ENCODE measurements at regions not wholly inside any gene's neighbourhood (a gene's known extent, or its start where the extent isn't known, plus 50 kb on each side); places are given as distances from the start of the nearest gene placed in this dataset.

- no peak for DNase-seq
Observed at GRCh38 chr12:30399859-30400258, 295.8 kb downstream of the IPO8 start.

GRCh38 chr12:30396576-30396975, 299.1 kb downstream of the IPO8 start:
- H3K36me3 ChIP-seq = no peaks in the 10 kb centered on the region
- no peak overlapping the region for H3K4me3 ChIP-seq
- H3K4me1 ChIP-seq = no peaks in the 10 kb centered on the region
- no peaks in the 10 kb centered on the region for H3K27me3 ChIP-seq
- no peaks in the 10 kb centered on the region for H3K9me3 ChIP-seq
- TF ChIP-seq CTCF (IDR thresholded peaks at IDR 0.05) = no peak
- no peak for TF ChIP-seq POLR2A (IDR thresholded peaks at IDR 0.05)
- no peak overlapping the region for H3K27ac ChIP-seq
- intact Hi-C loops (cut with DNase I; ENCODE audit: low total_unique reads) = no loop called here
- no peak for DNase-seq

More at GRCh38 chr12:30399859-30400258, 295.8 kb downstream of the IPO8 start:
- H3K27ac ChIP-seq = no peak overlapping the region
- H3K27me3 ChIP-seq = no peaks in the 10 kb centered on the region
- TF ChIP-seq POLR2A (IDR thresholded peaks at IDR 0.05) (no peak), CTCF (IDR thresholded peaks at IDR 0.05) (no peak)
- intact Hi-C loops (cut with DNase I; ENCODE audit: low total_unique reads) = no loop called here
- no peaks in the 10 kb centered on the region for H3K9me3 ChIP-seq
- no peaks in the 10 kb centered on the region for H3K4me1 ChIP-seq
- no peaks in the 10 kb centered on the region for H3K36me3 ChIP-seq
- no peak overlapping the region for H3K4me3 ChIP-seq

GRCh38 chr12:30395190-30395589, 300.5 kb downstream of the IPO8 start:
- Histone ChIP-seq H3K4me3 (no peak overlapping the region), H3K27me3 (no peaks in the 10 kb centered on the region), H3K36me3 (no peaks in the 10 kb centered on the region), H3K27ac (no peak overlapping the region), H3K4me1 (no peaks in the 10 kb centered on the region), H3K9me3 (no peaks in the 10 kb centered on the region)
- no peak for DNase-seq
- intact Hi-C loops (cut with DNase I; ENCODE audit: low total_unique reads) = no loop called here
- TF ChIP-seq CTCF (IDR thresholded peaks at IDR 0.05) = no peak
- TF ChIP-seq POLR2A (IDR thresholded peaks at IDR 0.05) = no peak

- Histone ChIP-seq H3K4me3 (no peak overlapping the region), H3K27me3 (no peaks in the 10 kb centered on the region), H3K4me1 (no peaks in the 10 kb centered on the region), H3K27ac (no peak overlapping the region), H3K9me3 (no peaks in the 10 kb centered on the region), H3K36me3 (no peaks in the 10 kb centered on the region)
- TF ChIP-seq CTCF (IDR thresholded peaks at IDR 0.05) (no peak), POLR2A (IDR thresholded peaks at IDR 0.05) (no peak)
- DNase-seq = no peak
- intact Hi-C loops (cut with DNase I; ENCODE audit: low total_unique reads) = no loop called here
Observed at GRCh38 chr12:30391766-30392366, 303.8 kb downstream of the IPO8 start.

GRCh38 chr12:30385706-30386105, 310.0 kb downstream of the IPO8 start:
- H3K27ac ChIP-seq = no peak overlapping the region
- no peak for DNase-seq
- no peaks in the 10 kb centered on the region for H3K9me3 ChIP-seq
- no peak overlapping the region for H3K4me3 ChIP-seq
- intact Hi-C loops (cut with DNase I; ENCODE audit: low total_unique reads) = no loop called here
- H3K36me3 ChIP-seq = no peaks in the 10 kb centered on the region
- TF ChIP-seq CTCF (IDR thresholded peaks at IDR 0.05) = no peak
- no peak for TF ChIP-seq POLR2A (IDR thresholded peaks at IDR 0.05)
- H3K27me3 ChIP-seq = no peaks in the 10 kb centered on the region
- no peaks in the 10 kb centered on the region for H3K4me1 ChIP-seq
